ENCODE measurements at regions not wholly inside any gene's neighbourhood (a gene's known extent, or its start where the extent isn't known, plus 50 kb on each side); places are given as distances from the start of the nearest gene placed in this dataset.
"Not testable (repeated sequence)": the region's sequence is repeated elsewhere in the genome, so short reads cannot be mapped to it uniquely, and the experiment has no call there.

DNA sequence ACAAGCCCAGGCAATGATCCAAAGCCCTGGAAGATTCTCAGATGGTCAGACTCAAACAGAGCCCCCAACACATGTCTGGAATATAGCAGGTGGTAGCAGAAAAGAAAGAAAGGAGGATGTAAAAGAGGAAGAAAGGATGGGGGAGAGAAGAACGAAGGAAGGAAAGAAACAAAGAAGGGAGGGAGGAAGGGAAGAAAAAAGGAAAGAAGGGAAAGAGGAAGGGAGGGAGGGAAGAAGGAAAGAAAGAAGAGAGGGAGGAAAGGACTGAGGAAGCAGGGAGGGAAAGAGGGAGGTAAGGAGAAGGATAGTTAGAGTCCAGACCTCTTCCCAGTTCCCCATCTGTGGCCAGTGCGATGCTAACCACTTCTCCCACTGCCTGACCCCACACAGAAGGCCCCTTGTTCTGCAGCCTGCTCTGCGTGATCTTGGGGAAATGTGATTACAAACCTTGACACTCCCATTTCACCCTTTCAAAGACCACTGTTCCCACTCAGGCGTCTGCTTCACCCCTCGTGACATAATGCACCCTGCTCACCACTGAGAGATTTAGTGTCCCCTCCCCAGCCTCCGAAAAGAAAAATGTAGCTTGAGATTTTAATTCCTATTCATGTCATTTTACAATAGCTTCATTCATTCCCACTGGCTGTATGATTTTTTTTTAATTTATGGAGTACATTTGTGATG is 357.9 kb downstream of the BCL11B start:
- DNase-seq: no peak

DNA sequence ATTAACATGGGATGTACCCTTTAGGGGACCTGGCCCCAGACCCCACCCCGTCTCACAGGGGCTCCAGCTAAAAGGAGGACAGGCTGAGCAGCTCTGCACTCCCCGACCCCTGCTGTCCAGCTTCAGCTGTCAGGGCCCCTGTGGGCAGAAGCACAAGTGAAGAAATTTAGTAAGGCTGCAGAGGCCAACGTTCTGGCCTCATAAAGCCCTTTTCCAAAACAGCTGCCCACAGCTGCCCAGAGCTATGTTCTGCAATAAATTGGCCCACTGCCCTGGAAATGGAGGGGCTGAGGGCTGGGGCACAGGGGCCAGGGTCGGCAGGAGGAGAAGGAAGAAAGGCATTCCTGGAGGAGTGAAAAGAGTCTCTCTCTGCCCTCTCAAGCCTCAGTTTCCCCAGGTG is 357.1 kb downstream of the BCL11B start:
- no peak for DNase-seq

DNA sequence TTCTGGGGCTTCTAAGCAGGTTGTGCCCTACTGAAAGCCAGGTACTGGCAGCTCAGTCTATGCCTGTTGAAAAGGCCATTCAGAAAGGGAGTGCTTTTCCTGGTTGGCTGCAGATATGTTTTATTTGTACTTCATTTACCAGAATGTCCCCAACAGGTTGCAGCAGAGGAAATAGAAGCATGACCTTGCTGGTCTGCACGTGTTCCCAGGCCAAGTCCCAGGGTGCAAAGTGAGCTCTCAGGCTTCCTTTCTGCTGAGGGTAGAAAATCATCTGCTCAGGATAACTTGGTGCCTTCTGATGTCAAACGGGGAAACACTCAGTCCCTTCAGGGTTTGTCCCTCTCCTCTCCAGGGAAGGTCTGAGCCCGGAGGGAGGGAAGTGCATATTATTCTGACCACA is 356.4 kb downstream of the BCL11B start:
- DNase-seq: no peak

GRCh38 chr14:98916036-98916435 is 356.0 kb downstream of the BCL11B start:
- no peak for DNase-seq

DNA sequence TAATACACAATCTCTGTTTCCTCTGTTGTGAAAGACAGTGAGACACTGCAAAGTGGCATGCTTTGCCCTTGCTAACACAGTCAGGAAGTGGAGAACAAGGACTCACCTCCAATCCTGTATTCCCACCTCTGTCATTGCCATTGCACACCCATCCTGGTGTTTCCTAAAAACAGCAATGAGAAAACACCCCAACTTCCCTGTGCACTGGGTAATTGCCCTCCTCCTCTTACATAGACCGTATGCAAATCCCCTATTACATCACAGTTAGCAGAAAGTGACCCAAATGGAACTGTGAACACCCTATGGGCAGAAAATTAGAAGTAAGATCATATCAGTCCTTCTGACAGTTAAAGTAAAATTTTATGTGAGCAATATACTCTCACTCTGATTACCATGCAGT is 355.5 kb downstream of the BCL11B start:
- DNase-seq: no peak

DNA sequence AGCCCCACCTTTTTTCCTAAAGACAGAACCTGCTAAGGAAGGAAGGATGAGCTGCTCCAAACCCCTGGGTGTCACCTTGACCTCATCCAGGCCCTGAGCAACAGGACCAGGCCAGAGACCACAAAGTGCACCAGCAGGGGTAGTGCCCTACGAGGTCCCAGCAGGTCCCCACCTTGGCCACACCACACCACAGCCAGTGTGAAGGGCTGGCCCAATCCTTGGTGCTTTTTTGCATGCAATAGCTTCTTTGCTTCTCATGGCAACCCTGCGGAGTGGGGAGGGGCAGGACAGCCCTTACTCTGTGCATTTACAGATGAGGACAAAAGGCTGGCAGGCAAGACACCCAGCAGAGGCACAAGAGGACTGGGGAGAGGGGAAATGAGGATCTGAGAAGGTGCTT is 352.6 kb downstream of the BCL11B start:
- DNase-seq: no peak

DNA sequence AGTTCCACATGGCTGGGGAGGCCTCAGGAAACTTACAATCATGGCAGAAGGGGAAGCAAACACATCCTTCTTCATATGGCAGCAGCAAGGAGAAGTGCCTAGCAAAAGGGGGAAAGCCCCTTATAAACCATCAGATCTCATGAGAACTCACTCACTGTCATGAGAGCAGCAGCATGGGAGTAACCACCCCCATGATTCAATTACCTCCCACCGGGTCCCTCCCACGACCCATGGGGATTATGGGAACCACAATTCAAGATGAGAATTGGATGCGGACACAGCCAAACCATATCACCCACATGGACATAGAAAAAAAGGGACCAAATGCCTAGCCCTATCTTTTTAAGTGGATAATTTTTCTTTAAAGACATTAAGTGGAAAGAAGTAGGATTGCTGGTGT is 350.7 kb downstream of the BCL11B start:
- DNase-seq: not testable (repeated sequence)

DNA sequence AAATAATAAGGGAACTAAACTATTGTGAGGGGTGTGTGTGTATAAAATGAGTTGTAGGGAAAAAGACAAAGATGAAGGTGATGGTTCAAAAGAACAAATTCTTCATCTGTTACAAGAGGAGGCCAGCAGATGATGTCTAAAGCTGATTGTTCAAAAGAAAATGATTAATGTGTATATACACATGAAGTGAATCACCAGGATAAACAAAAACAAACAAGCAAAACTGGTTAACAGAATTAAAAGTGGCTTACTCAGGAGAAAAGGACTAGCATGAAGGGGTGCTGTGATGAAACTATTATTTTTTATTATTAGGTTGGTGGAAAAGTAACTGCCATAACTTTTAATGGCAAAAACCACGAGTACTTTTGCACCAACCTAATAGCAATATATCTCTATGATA is 348.4 kb downstream of the BCL11B start:
- DNase-seq: no peak

GRCh38 chr14:98924046-98924445 is 348.0 kb downstream of the BCL11B start:
- DNase-seq: no peak

DNA sequence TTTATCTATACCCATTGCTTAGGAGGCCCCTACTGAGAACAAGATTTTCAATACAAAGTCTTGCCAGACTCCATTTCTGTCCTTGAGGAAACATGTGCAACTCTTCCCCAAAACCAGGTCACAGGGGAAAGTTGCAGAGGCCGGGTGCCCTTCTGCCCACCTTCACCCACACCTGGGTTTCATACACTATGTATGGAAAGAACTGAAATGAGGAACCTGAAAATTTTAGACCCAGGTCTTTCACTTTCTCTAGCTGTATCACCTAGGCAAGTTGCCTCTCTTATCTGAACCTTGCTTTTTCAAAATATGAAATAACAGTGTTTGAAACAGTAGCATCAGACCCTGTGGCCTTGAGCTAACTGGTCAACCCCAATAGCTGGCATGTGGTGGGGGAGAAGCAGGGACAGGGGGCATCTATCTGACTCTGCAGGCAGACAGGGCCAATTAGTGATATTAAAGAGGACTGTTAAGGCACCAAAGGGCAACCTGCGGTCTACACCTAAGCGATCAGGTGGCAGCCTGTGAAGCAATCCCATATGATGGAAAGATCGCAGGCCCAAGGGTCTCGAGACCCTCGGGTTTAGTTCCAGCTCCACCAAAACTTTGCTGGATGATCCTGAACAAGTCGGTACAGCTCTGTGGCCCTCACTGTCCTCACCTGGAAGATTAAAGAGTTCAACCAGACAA is 346.5 kb downstream of the BCL11B start:
- no peak for DNase-seq

- peak; percentile 28 for DNase-seq
These were observed 345.9 kb downstream of the BCL11B start for GRCh38 chr14:98926146-98926545.

DNA sequence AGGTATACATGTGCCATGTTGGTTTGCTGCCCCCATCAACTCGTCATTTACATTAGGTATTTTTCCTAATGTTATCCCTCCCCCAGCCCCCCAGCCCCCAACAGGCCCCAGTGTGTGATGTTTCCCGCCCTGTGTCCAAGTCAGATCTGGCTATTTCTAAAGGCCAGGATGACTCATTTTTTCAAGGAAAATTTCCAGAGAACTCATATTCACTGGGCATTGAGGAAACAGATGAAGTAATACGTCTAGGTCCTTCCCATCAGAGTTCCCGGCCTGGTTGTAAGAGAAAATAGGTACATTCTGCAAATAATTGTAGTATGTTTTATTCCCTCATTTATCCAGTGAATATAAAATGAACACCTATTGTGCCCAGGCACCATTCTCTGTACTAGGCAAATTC is 345.2 kb downstream of the BCL11B start:
- DNase-seq: no peak

GRCh38 chr14:98927986-98928385 is 344.0 kb downstream of the BCL11B start:
- DNase-seq: no peak

- DNase-seq: no peak
These were observed 343.6 kb downstream of the BCL11B start for GRCh38 chr14:98928418-98928817.

DNA sequence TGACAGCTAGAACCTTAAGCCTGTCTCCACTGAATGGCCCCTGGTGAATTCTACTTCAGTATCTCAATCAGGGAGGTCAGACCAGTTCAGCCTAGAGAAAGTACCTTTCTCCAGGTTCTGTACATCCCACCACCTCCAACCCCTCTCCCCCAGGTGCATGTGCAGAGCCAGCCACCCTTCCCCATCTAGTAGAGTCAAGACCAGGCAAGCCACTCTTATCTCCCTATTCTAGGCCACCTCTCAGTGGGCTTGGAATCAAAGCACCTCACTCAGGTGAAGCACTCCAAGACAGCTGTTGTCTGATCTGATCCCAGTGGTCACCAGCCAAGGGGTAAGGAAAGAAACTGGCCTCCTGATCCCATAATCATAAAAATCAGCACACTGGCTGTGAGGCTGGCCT is 340.9 kb downstream of the BCL11B start:
- no peak for DNase-seq

DNA sequence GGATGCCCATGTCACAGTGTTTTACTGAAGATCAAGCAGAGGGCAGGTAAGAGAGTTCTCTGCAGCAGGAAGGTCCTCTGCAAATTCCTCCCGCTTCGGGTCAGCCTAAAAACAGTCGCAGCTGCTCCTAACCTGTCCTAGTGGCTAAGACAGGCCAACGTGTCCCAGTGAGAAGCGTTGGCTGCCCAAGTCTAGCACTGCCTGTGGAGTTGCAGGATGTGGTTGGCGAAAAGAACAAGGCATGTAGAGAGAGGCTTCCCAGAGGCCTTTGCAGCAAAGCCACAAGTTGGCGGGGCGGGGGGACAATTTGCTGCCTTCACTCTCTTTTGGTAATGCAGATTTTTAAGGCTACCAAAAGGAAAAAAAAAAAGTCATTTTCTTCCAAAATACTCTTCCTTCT is 340.1 kb downstream of the BCL11B start:
- peak; percentile 70 for DNase-seq

- peak; percentile 18 for DNase-seq
These were observed 339.3 kb downstream of the BCL11B start for GRCh38 chr14:98932431-98933325.

GRCh38 chr14:98934569-98934968 is 337.4 kb downstream of the BCL11B start:
- DNase-seq: not testable (repeated sequence)

DNA sequence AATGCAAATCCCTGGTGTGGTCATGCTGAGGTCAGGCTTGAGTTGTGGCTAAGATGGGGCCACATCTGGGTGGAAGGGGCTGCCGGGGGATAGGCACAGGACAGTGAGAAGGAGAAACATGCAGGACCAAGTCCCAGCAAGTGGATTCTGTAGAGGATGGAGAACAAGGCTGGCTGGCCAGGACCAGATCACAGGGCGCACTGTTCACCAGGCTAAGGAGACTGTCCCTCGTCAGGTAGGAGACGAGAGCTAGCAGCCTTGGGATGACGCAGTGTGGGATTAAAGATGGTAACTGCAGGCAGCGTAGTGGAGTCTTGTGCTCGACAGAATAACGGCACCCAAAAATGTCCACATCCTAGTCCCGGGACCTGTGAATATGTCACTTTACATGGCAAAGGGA is 336.1 kb downstream of the BCL11B start:
- no peak for DNase-seq

DNA sequence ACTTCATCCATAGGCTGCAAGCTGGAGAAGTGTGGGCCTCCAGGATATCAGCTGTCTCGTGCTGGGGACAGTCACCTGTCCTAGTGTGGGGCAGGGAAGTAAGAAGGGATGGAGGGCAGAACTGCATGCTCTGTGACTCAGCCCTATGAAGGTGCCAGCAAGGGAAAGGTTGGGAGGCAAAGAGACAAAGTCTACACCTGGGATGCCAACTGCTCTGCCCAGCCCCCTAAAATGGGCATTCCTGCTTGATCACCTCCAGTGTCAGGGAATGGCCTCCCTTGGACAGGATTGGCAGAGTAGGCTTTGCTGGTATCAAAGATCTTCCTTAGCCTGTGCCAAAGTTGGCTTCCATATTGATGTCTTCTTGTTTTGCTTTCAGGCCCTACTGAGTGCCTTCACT is 335.0 kb downstream of the BCL11B start:
- DNase-seq: no peak

- DNase-seq: no peak
These were observed 334.1 kb downstream of the BCL11B start for GRCh38 chr14:98937712-98938505.

DNA sequence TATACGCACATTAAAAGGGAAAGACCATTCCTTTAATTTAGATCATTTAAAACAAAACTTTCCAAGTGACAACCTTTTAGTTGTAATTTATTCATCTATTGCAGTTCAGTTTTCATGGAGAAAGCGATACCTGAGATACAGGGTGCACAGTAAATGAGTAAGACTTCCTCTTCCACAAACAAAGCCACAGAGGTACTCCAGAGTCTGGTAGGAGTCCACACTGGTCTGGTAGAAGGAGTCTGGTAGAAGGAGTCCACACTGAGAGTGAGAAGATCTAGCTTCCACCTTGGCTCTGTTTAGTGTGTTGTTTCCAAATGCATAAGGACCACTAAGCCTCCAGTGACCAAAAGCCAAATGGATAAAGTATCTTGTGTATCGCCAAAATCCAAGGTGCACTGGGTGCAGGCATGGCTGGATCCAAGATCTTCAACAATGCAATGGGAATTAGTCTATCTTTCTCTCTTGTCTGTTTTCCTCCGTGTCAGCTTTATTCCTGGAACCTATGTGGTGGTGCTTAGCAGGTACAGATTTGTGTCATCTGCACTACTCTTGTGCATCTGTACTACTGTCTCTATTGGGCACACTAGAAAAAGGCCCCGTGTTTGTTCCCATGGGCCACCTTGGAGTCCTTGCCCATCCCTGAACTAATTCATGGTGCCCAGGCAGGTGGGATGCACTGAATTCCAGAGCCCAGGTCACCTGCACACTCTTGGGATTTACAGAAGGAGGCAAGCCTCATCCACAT is 331.1 kb downstream of the BCL11B start:
- no peak for DNase-seq
